OCI-LY3 (cell line): ENCODE measurements at regions not wholly inside any gene's neighbourhood (a gene's known extent, or its start where the extent isn't known, plus 50 kb on each side); places are given as distances from the start of the nearest gene placed in this dataset.
"Not testable (repeated sequence)": the region's sequence is repeated elsewhere in the genome, so short reads cannot be mapped to it uniquely, and the experiment has no call there.

Experiments
- H2AFZ ChIP-seq: fragments of 200-600, 300-600 bp; shearing (Covaris generic); 2 replicates; pipeline ENCODE4 v1.6.0; 2014; ENCODE audit warnings: antibody characterized with exemption, low read depth, low read length
- H3K27ac ChIP-seq: fragments of 200-600, 300-600 bp; sonication (generic); 2 replicates; pipeline ENCODE4 v1.5.1; 2014; ENCODE audit warnings: mild to moderate bottlenecking, low read length, moderate library complexity, mixed read lengths
- H3K27me3 ChIP-seq: fragments of 200-600, 300-600 bp; sonication (generic); 2 replicates; pipeline ENCODE4 v1.6.1; 2014; ENCODE audit warnings: low read depth, low read length, mixed read lengths
- H3K36me3 ChIP-seq: fragments of 200-600, 300-600 bp; sonication (generic); replicated peaks from 2 replicates; pipeline ENCODE3; 2014; ENCODE audit warnings: low read depth, low read length, mixed read lengths
- H3K4me1 ChIP-seq: fragments of 300-600, 200-600 bp; sonication (generic); 2 replicates; pipeline ENCODE4 v1.6.1; 2014; ENCODE audit warnings: low read length, mixed read lengths
- H3K4me2 ChIP-seq: fragments of 200-600, 300-600 bp; sonication (generic); 2 replicates; pipeline ENCODE4 v1.6.1; 2014; ENCODE audit warnings: low read length, mixed read lengths
- H3K4me3 ChIP-seq: fragments of 300-600, 200-600 bp; sonication (generic); 2 replicates; pipeline ENCODE4 v1.5.1; 2014; ENCODE audit warnings: antibody characterized with exemption, mild to moderate bottlenecking, low read length, moderate library complexity
- H3K79me2 ChIP-seq: fragments of 300-600, 200-600 bp; shearing (Covaris generic); 2 replicates; pipeline ENCODE4 v1.6.1; 2014; ENCODE audit warnings: mild to moderate bottlenecking, low read length, mixed read lengths
- H3K9ac ChIP-seq: fragments of 300-600, 200-600 bp; shearing (Covaris generic); 2 replicates; pipeline ENCODE4 v1.6.0; 2014; ENCODE audit warnings: mild to moderate bottlenecking, low read length, moderate library complexity
- H3K9me3 ChIP-seq: fragments of 200-600, 300-600 bp; shearing (Covaris generic); 2 replicates; pipeline ENCODE4 v1.6.1; 2014; ENCODE audit warnings: low read length, mixed read lengths; ENCODE audit not compliant: insufficient read depth
- H4K20me1 ChIP-seq: fragments of 200-600, 300-600 bp; sonication (generic); 2 replicates; pipeline ENCODE4 v1.6.1; 2016; ENCODE audit warnings: low read length, mixed read lengths; ENCODE audit not compliant: insufficient read depth
- EZH2phosphoT487 ChIP-seq: fragments of 200-600 bp; shearing (Covaris generic); IDR thresholded peaks from 2 replicates; pipeline ENCODE4 v1.6.1; 2018; ENCODE audit warnings: antibody characterized with exemption, mixed run types, low read depth
- TF ChIP-seq, protein P1 (sequence below): fragments of 200-600, 300-600 bp; sonication (generic); IDR thresholded peaks from 2 replicates; pipeline ENCODE4 v1.5.1; 2014; ENCODE audit warnings: antibody characterized with exemption, low read length, low read depth

DNA sequence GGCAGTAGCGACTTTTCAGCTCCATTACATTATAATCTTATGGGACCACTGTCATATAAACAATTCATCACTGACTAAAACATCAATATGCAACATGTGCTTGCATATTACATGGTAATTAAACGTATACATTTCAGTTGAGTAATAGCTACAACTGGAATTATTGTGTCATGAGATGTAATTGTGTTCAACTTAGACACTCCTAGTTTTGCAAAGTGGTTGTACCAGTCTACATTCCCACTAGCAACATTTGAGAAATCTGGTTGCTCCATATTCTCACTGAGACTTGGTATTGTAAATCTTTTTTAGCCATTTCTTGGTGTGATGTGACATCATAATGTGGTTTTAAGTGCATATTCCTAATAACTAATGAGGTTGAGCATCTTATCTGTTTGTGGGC, 90.0 kb downstream of the CAPZA3 start:
- Histone ChIP-seq H3K4me3 (no peak overlapping the region), H3K79me2 (no peaks in the 10 kb centered on the region), H3K27ac (no peak overlapping the region), H3K4me1 (no peaks in the 10 kb centered on the region), H3K36me3 (no peaks in the 10 kb centered on the region), H3K9ac (no peak overlapping the region), H3K9me3 (peaks cover 10% of the 10 kb centered on the region), H4K20me1 (no peaks in the 10 kb centered on the region), H3K4me2 (no peak overlapping the region), H2AFZ (no peak overlapping the region), H3K27me3 (no peaks in the 10 kb centered on the region)
- no peak for TF ChIP-seq EZH2phosphoT487
- TF ChIP-seq, protein P1, sequence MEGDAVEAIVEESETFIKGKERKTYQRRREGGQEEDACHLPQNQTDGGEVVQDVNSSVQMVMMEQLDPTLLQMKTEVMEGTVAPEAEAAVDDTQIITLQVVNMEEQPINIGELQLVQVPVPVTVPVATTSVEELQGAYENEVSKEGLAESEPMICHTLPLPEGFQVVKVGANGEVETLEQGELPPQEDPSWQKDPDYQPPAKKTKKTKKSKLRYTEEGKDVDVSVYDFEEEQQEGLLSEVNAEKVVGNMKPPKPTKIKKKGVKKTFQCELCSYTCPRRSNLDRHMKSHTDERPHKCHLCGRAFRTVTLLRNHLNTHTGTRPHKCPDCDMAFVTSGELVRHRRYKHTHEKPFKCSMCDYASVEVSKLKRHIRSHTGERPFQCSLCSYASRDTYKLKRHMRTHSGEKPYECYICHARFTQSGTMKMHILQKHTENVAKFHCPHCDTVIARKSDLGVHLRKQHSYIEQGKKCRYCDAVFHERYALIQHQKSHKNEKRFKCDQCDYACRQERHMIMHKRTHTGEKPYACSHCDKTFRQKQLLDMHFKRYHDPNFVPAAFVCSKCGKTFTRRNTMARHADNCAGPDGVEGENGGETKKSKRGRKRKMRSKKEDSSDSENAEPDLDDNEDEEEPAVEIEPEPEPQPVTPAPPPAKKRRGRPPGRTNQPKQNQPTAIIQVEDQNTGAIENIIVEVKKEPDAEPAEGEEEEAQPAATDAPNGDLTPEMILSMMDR: no peak

DNA sequence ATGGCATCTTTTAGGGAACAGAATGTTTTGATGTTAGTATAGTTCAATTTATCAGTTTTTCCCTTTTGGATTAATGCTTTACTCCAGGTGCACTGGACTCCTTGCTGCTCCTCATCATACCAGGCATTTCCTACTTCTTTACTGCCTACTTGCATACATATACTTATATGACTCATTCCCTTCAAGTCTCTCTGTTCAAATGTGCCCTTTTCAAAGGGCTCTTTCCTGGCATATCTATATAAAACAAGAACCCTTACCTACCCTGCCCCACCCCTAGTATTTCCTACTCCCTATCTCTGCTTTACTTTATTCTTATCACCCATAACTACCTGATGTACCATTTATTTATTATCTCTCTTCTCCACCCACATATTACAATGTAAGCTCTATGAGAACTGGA, 90.6 kb downstream of the CAPZA3 start:
- Histone ChIP-seq H3K4me2 (no peak overlapping the region), H3K36me3 (no peaks in the 10 kb centered on the region), H3K9ac (no peak overlapping the region), H3K4me1 (no peaks in the 10 kb centered on the region), H3K9me3 (peaks cover 10% of the 10 kb centered on the region), H3K27me3 (no peaks in the 10 kb centered on the region), H3K27ac (no peak overlapping the region), H2AFZ (no peak overlapping the region), H3K4me3 (no peak overlapping the region), H4K20me1 (no peaks in the 10 kb centered on the region), H3K79me2 (no peaks in the 10 kb centered on the region)
- TF ChIP-seq, protein P1: no peak
- no peak for TF ChIP-seq EZH2phosphoT487

DNA sequence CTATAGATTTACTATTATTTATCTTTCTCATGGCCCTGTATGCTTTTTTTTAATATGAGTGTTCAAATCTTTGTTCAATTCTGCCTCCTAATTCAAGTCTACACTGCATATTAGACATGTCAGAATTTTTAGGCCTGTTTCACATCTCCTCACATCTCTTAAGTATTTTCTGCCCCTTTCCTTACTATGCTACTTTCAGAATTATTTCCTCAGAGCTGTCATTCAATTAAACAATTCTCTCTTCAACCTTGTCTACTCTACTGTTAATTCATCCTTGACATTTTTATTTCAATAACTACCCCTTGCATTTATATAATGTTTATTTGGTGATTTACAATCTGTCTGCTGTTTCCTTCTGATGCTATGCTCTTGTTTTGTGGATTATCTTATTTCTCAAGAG, 91.1 kb downstream of the CAPZA3 start:
- no peaks in the 10 kb centered on the region for H4K20me1 ChIP-seq
- H3K9ac ChIP-seq: no peak overlapping the region
- no peaks in the 10 kb centered on the region for H3K79me2 ChIP-seq
- H3K27ac ChIP-seq: no peak overlapping the region
- no peak overlapping the region for H3K4me2 ChIP-seq
- no peaks in the 10 kb centered on the region for H3K27me3 ChIP-seq
- H3K4me1 ChIP-seq: no peaks in the 10 kb centered on the region
- H2AFZ ChIP-seq: no peak overlapping the region
- H3K4me3 ChIP-seq: no peak overlapping the region
- H3K36me3 ChIP-seq: no peaks in the 10 kb centered on the region
- H3K9me3 ChIP-seq: peaks cover 10% of the 10 kb centered on the region
- no peak for TF ChIP-seq EZH2phosphoT487
- TF ChIP-seq, protein P1: no peak

DNA sequence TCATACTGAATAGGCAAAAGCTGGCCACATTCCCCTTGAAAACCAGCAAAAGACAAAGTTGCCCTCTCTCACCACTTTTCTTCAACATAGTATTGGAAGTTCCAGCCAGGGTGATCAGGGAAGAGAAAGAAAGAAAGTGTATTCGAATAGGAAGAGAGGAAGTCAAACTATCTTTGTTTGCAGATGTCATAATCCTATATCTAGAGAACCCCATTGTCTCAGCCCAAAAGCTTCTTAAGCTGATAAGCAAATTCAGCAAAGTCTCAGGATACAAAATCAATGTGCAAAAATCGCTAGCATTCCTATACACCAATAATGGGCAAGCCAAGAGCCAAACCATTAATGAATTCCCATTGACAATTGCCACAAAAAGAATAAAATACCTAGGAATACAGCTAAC, 95.0 kb downstream of the CAPZA3 start:
- not testable (repeated sequence) for H3K4me2 ChIP-seq, H3K9ac ChIP-seq, H3K4me1 ChIP-seq, H3K4me3 ChIP-seq, H3K79me2 ChIP-seq, H2AFZ ChIP-seq, H3K36me3 ChIP-seq, H3K9me3 ChIP-seq, H3K27ac ChIP-seq, H4K20me1 ChIP-seq, H3K27me3 ChIP-seq

DNA sequence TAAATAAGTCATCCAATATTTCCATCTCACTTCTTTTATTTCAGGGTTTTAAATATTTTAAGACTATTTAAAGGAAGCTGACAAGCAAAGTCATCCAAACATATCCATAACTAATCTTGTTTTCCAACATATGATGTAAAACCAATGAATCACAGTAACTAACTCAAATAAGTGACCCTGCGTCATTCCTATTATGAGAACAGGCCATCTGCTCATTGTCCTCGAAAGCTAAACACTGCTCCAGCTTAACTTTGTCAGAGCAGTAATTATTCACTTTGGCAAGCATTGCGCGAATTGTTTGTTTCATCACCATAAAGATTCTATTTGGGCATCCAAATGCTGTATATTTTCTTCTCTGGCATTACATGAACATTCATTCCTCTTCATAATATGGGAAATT, 99.1 kb downstream of the CAPZA3 start:
- Histone ChIP-seq H3K79me2 (no peaks in the 10 kb centered on the region), H3K27ac (no peak overlapping the region), H3K9ac (no peak overlapping the region), H3K9me3 (no peaks in the 10 kb centered on the region), H3K36me3 (no peaks in the 10 kb centered on the region), H3K4me3 (no peak overlapping the region), H3K4me1 (peaks cover 7% of the 10 kb centered on the region), H4K20me1 (no peaks in the 10 kb centered on the region), H3K27me3 (no peaks in the 10 kb centered on the region), H3K4me2 (no peak overlapping the region), H2AFZ (no peak overlapping the region)
- TF ChIP-seq, protein P1: no peak
- no peak for TF ChIP-seq EZH2phosphoT487
